ENCODE measurements at regions not wholly inside any gene's neighbourhood (a gene's known extent, or its start where the extent isn't known, plus 50 kb on each side); places are given as distances from the start of the nearest gene placed in this dataset.
A peak's percentile ranks its signal among the peaks of the same experiment; 100 is the strongest.

GRCh38 chr16:8173111-8173644, 417.1 kb downstream of the TMEM114 start:
- TF ChIP-seq, protein P1, sequence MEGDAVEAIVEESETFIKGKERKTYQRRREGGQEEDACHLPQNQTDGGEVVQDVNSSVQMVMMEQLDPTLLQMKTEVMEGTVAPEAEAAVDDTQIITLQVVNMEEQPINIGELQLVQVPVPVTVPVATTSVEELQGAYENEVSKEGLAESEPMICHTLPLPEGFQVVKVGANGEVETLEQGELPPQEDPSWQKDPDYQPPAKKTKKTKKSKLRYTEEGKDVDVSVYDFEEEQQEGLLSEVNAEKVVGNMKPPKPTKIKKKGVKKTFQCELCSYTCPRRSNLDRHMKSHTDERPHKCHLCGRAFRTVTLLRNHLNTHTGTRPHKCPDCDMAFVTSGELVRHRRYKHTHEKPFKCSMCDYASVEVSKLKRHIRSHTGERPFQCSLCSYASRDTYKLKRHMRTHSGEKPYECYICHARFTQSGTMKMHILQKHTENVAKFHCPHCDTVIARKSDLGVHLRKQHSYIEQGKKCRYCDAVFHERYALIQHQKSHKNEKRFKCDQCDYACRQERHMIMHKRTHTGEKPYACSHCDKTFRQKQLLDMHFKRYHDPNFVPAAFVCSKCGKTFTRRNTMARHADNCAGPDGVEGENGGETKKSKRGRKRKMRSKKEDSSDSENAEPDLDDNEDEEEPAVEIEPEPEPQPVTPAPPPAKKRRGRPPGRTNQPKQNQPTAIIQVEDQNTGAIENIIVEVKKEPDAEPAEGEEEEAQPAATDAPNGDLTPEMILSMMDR (IDR thresholded peaks at IDR 0.05) = peak; percentile 42 to 67 (median 55)
- TF ChIP-seq POLR2A (IDR thresholded peaks at IDR 0.05) (no peak), POLR2AphosphoS5 (IDR thresholded peaks at IDR 0.05) (no peak)
